ENCODE measurements at regions not wholly inside any gene's neighbourhood (a gene's known extent, or its start where the extent isn't known, plus 50 kb on each side); places are given as distances from the start of the nearest gene placed in this dataset.

DNA sequence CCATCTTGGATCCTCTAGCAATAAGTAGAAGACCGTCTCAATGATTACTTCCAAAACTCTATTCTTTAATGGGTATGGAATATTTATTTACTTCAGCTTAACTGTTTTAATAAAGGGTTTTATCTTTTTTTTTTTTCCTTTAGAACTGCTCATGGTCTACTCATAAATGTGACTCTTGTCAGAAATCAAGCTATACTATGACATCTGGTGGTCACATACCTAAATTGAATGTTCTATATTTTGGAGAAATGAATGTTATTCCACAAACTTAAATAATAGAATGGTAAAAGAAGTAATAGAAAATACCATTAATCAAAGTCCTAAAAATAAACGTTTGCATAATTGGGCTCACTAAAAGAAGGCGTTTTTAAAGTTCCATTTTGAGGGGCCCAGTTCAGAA, 131.2 kb upstream of the PLCXD3 start:
- TF ChIP-seq EZH2phosphoT487 (IDR thresholded peaks at IDR 0.05): no peak
- TF ChIP-seq, protein P1, sequence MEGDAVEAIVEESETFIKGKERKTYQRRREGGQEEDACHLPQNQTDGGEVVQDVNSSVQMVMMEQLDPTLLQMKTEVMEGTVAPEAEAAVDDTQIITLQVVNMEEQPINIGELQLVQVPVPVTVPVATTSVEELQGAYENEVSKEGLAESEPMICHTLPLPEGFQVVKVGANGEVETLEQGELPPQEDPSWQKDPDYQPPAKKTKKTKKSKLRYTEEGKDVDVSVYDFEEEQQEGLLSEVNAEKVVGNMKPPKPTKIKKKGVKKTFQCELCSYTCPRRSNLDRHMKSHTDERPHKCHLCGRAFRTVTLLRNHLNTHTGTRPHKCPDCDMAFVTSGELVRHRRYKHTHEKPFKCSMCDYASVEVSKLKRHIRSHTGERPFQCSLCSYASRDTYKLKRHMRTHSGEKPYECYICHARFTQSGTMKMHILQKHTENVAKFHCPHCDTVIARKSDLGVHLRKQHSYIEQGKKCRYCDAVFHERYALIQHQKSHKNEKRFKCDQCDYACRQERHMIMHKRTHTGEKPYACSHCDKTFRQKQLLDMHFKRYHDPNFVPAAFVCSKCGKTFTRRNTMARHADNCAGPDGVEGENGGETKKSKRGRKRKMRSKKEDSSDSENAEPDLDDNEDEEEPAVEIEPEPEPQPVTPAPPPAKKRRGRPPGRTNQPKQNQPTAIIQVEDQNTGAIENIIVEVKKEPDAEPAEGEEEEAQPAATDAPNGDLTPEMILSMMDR (IDR thresholded peaks at IDR 0.05): peak; percentile 41
- no peak for TF ChIP-seq EZH2 (IDR thresholded peaks at IDR 0.05)

All from neural progenitor cell (in vitro differentiated cells).